ENCODE measurements at regions not wholly inside any gene's neighbourhood (a gene's known extent, or its start where the extent isn't known, plus 50 kb on each side); places are given as distances from the start of the nearest gene placed in this dataset.

- Mint-ChIP-seq H3K27me3 (peaks cover 36% of the 10 kb centered on the region), H3K9me3 (no peaks in the 10 kb centered on the region), H3K4me1 (no peaks in the 10 kb centered on the region), H3K27ac (no peak overlapping the region), H3K4me3 (no peak overlapping the region)
- no peak for ATAC-seq
- DNase-seq = no peak
Observed at GRCh38 chr17:79518585-79519523, 92.0 kb downstream of the RBFOX3 start.

GRCh38 chr17:79517827-79518584, 92.8 kb downstream of the RBFOX3 start:
- peaks cover 33% of the 10 kb centered on the region for H3K27me3 Mint-ChIP-seq
- H3K4me1 Mint-ChIP-seq = no peaks in the 10 kb centered on the region
- H3K4me3 Mint-ChIP-seq = no peak overlapping the region
- H3K27ac Mint-ChIP-seq = peak overlapping the region in 1 of 2 donors; percentile 10
- H3K9me3 Mint-ChIP-seq = no peaks in the 10 kb centered on the region
- no peak for ATAC-seq
- DNase-seq = no peak

GRCh38 chr17:79515646-79516571, 94.9 kb downstream of the RBFOX3 start:
- ATAC-seq (no peak), DNase-seq (no peak)
- H3K27ac Mint-ChIP-seq = peak overlapping the region in 1 of 2 donors; percentile 32
- H3K4me3 Mint-ChIP-seq = no peak overlapping the region
- H3K4me1 Mint-ChIP-seq = no peaks in the 10 kb centered on the region
- H3K9me3 Mint-ChIP-seq = peaks cover 0 to 7% of the 10 kb centered on the region in 2 donors
- H3K27me3 Mint-ChIP-seq = peaks cover 33% of the 10 kb centered on the region

- no peak overlapping the region for H3K4me3 Mint-ChIP-seq
- DNase-seq (no peak), ATAC-seq (no peak)
- H3K27ac Mint-ChIP-seq = no peak overlapping the region
- no peaks in the 10 kb centered on the region for H3K4me1 Mint-ChIP-seq
- H3K27me3 Mint-ChIP-seq = peaks cover 33% of the 10 kb centered on the region
- H3K9me3 Mint-ChIP-seq = peaks cover 0 to 7% of the 10 kb centered on the region in 2 donors
Observed at GRCh38 chr17:79515110-79515509, 95.7 kb downstream of the RBFOX3 start.

GRCh38 chr17:79513820-79514535, 96.9 kb downstream of the RBFOX3 start:
- peaks cover 31% of the 10 kb centered on the region for H3K27me3 Mint-ChIP-seq
- H3K9me3 Mint-ChIP-seq = peaks cover 0 to 7% of the 10 kb centered on the region in 2 donors
- H3K4me1 Mint-ChIP-seq = no peaks in the 10 kb centered on the region
- H3K4me3 Mint-ChIP-seq = no peak overlapping the region
- ATAC-seq (no peak), DNase-seq (no peak)
- H3K27ac Mint-ChIP-seq = no peak overlapping the region

GRCh38 chr17:79513206-79513605, 97.6 kb downstream of the RBFOX3 start:
- Mint-ChIP-seq H3K4me3 (no peak overlapping the region), H3K27me3 (peaks cover 23% of the 10 kb centered on the region), H3K27ac (no peak overlapping the region), H3K4me1 (no peaks in the 10 kb centered on the region), H3K9me3 (peaks cover 0 to 7% of the 10 kb centered on the region in 2 donors)
- DNase-seq (no peak), ATAC-seq (no peak)

- no peak overlapping the region for H3K27ac Mint-ChIP-seq
- H3K4me3 Mint-ChIP-seq = no peak overlapping the region
- H3K9me3 Mint-ChIP-seq = peaks cover 0 to 7% of the 10 kb centered on the region in 2 donors
- DNase-seq (no peak), ATAC-seq (no peak)
- peaks cover 11% of the 10 kb centered on the region for H3K27me3 Mint-ChIP-seq
- H3K4me1 Mint-ChIP-seq = no peaks in the 10 kb centered on the region
Observed at GRCh38 chr17:79511471-79511870, 99.4 kb downstream of the RBFOX3 start.

- Mint-ChIP-seq H3K4me3 (no peak overlapping the region), H3K9me3 (peaks cover 0 to 7% of the 10 kb centered on the region in 2 donors), H3K4me1 (no peaks in the 10 kb centered on the region), H3K27ac (no peak overlapping the region), H3K27me3 (no peaks in the 10 kb centered on the region)
- DNase-seq (no peak), ATAC-seq (no peak)
Observed at GRCh38 chr17:79510071-79510470, 100.8 kb downstream of the RBFOX3 start.

- Mint-ChIP-seq H3K4me3 (no peak overlapping the region), H3K27ac (no peak overlapping the region)
Observed at GRCh38 chr17:79509490-79509889, 101.4 kb downstream of the RBFOX3 start.

GRCh38 chr17:79509008-79509407, 101.8 kb downstream of the RBFOX3 start:
- ATAC-seq (no peak), DNase-seq (no peak)
- Mint-ChIP-seq H3K9me3 (peaks cover 0 to 7% of the 10 kb centered on the region in 2 donors), H3K27me3 (no peaks in the 10 kb centered on the region), H3K4me1 (no peaks in the 10 kb centered on the region), H3K4me3 (no peak overlapping the region), H3K27ac (no peak overlapping the region)

More at GRCh38 chr17:79509490-79509889, 101.4 kb downstream of the RBFOX3 start:
- DNase-seq = no peak
- H3K4me1 Mint-ChIP-seq = no peaks in the 10 kb centered on the region
- no peak for ATAC-seq
- no peaks in the 10 kb centered on the region for H3K27me3 Mint-ChIP-seq
- peaks cover 0 to 7% of the 10 kb centered on the region in 2 donors for H3K9me3 Mint-ChIP-seq

GRCh38 chr17:79508291-79508716, 102.5 kb downstream of the RBFOX3 start:
- DNase-seq (no peak), ATAC-seq (no peak)
- H3K27me3 Mint-ChIP-seq = no peaks in the 10 kb centered on the region
- H3K9me3 Mint-ChIP-seq = peaks cover 0 to 7% of the 10 kb centered on the region in 2 donors
- H3K27ac Mint-ChIP-seq = no peak overlapping the region
- H3K4me3 Mint-ChIP-seq = no peak overlapping the region
- H3K4me1 Mint-ChIP-seq = no peaks in the 10 kb centered on the region

- peaks cover 0 to 7% of the 10 kb centered on the region in 2 donors for H3K9me3 Mint-ChIP-seq
- ATAC-seq (no peak), DNase-seq (no peak)
- H3K27me3 Mint-ChIP-seq = peaks cover 10% of the 10 kb centered on the region
- H3K4me3 Mint-ChIP-seq = no peak overlapping the region
- H3K27ac Mint-ChIP-seq = no peak overlapping the region
- no peaks in the 10 kb centered on the region for H3K4me1 Mint-ChIP-seq
Observed at GRCh38 chr17:79506955-79507354, 103.9 kb downstream of the RBFOX3 start.

- Mint-ChIP-seq H3K4me1 (no peaks in the 10 kb centered on the region), H3K27me3 (peaks cover 16% of the 10 kb centered on the region), H3K9me3 (peaks cover 0 to 5% of the 10 kb centered on the region in 2 donors), H3K27ac (no peak overlapping the region), H3K4me3 (no peak overlapping the region)
- ATAC-seq (no peak), DNase-seq (no peak)
Observed at GRCh38 chr17:79506150-79506870, 104.5 kb downstream of the RBFOX3 start.

- Mint-ChIP-seq H3K4me3 (no peak overlapping the region), H3K4me1 (no peaks in the 10 kb centered on the region), H3K27ac (no peak overlapping the region), H3K9me3 (no peaks in the 10 kb centered on the region), H3K27me3 (peaks cover 26% of the 10 kb centered on the region)
- DNase-seq (no peak), ATAC-seq (no peak)
Observed at GRCh38 chr17:79505199-79505598, 105.7 kb downstream of the RBFOX3 start.

Data from stimulated activated naive CD8-positive, alpha-beta T cell treated with anti-CD3 and anti-CD28 coated beads, Interleukin-15, amount 100 ng/mL, for 72 hours (primary cell).